Suprapubic skin (tissue), 4 donors: ENCODE measurements at regions not wholly inside any gene's neighbourhood (a gene's known extent, or its start where the extent isn't known, plus 50 kb on each side); places are given as distances from the start of the nearest gene placed in this dataset.

ENCODE experiments used
- DNase-seq, 2 donors: peaks; one replicate each; pipeline ENCODE4 v3.0.0-alpha.2; 2019; ENCODE audit warnings: low spot score in 2 of 2
- H3K27ac ChIP-seq: fragments of 200-600 bp; sonication (generic); one replicate; pipeline ENCODE4 v1.5.1; 2019
- H3K27me3 ChIP-seq: fragments of 200-600 bp; sonication (generic); one replicate; pipeline ENCODE4 v1.5.1; 2019
- H3K36me3 ChIP-seq: fragments of 200-600 bp; sonication (generic); one replicate; pipeline ENCODE4 v1.5.1; 2019
- H3K4me1 ChIP-seq: fragments of 200-600 bp; sonication (generic); one replicate; pipeline ENCODE4 v1.5.1; 2019
- H3K4me3 ChIP-seq: fragments of 200-600 bp; sonication (generic); one replicate; pipeline ENCODE4 v1.5.1; 2019; ENCODE audit warnings: mild to moderate bottlenecking
- H3K9me3 ChIP-seq: fragments of 200-600 bp; sonication (generic); one replicate; pipeline ENCODE4 v1.5.1; 2019
- CTCF ChIP-seq, 2 donors: fragments of 200-600 bp in 1 of 2; fragments of 450-650 bp in 1 of 2; sonication (generic) in 1 of 2; IDR thresholded peaks; one replicate each; pipeline ENCODE4 v1.5.1; 2016 to 2019; ENCODE audit warnings: antibody characterized with exemption in 2 of 2, mild to moderate bottlenecking in 1 of 2, moderate library complexity in 1 of 2
- EP300 ChIP-seq: sonication (generic); formaldehyde crosslinking; IDR thresholded peaks from one replicate; pipeline ENCODE4 v1.6.1; 2017; ENCODE audit warnings: antibody characterized with exemption
- POLR2A ChIP-seq, 2 donors: fragments of 450-650 bp; IDR thresholded peaks; one replicate each; pipeline ENCODE4 v1.6.1; 2017; ENCODE audit warnings: antibody characterized with exemption in 2 of 2, mild to moderate bottlenecking in 2 of 2, moderate library complexity in 2 of 2
- POLR2AphosphoS5 ChIP-seq, 3 donors: sonication (generic); formaldehyde crosslinking; IDR thresholded peaks; one replicate each; pipeline ENCODE4 v1.6.1; 2017; ENCODE audit warnings: antibody characterized with exemption in 3 of 3
- WGBS: methylation state at CpG from one replicate; pipeline ENCODE4 v1.1.5; 2018; 5-methylcytosine and 5-hydroxymethylcytosine counted together

- H3K4me3 ChIP-seq: no peak overlapping the region
- WGBS: 70% methylated on average over 5 of the region's 5 CpGs
- H3K27me3 ChIP-seq: no peaks in the 10 kb centered on the region
Observed at GRCh38 chr12:17411662-17412061, 678.3 kb downstream of the RERGL start.

GRCh38 chr12:17388679-17389078 is 701.3 kb downstream of the RERGL start:
- WGBS: 89% methylated on average over 4 of the region's 4 CpGs
- Histone ChIP-seq H3K27me3 (no peaks in the 10 kb centered on the region), H3K4me3 (no peak overlapping the region), H3K36me3 (no peaks in the 10 kb centered on the region), H3K27ac (no peak overlapping the region), H3K9me3 (no peaks in the 10 kb centered on the region), H3K4me1 (no peaks in the 10 kb centered on the region)
- no peak for DNase-seq
- no peak for TF ChIP-seq POLR2A (IDR thresholded peaks at IDR 0.05)
- TF ChIP-seq POLR2AphosphoS5 (IDR thresholded peaks at IDR 0.05): no peak
- TF ChIP-seq CTCF (IDR thresholded peaks at IDR 0.05): no peak
- TF ChIP-seq EP300: no peak

More at GRCh38 chr12:17411662-17412061, 678.3 kb downstream of the RERGL start:
- Histone ChIP-seq H3K9me3 (peaks cover 8% of the 10 kb centered on the region), H3K4me1 (no peaks in the 10 kb centered on the region), H3K27ac (no peak overlapping the region), H3K36me3 (no peaks in the 10 kb centered on the region)
- TF ChIP-seq POLR2AphosphoS5 (IDR thresholded peaks at IDR 0.05): no peak
- no peak for TF ChIP-seq POLR2A (IDR thresholded peaks at IDR 0.05)
- TF ChIP-seq EP300: no peak
- no peak for TF ChIP-seq CTCF (IDR thresholded peaks at IDR 0.05)
- no peak for DNase-seq

- H3K4me1 ChIP-seq: no peaks in the 10 kb centered on the region
- DNase-seq: no peak
- 73% methylated on average over 3 of the region's 3 CpGs for WGBS
- no peaks in the 10 kb centered on the region for H3K36me3 ChIP-seq
- TF ChIP-seq CTCF (IDR thresholded peaks at IDR 0.05) (no peak), POLR2A (IDR thresholded peaks at IDR 0.05) (no peak), POLR2AphosphoS5 (IDR thresholded peaks at IDR 0.05) (no peak), EP300 (no peak)
- H3K4me3 ChIP-seq: no peak overlapping the region
- H3K9me3 ChIP-seq: no peaks in the 10 kb centered on the region
- H3K27me3 ChIP-seq: no peaks in the 10 kb centered on the region
- no peak overlapping the region for H3K27ac ChIP-seq
Observed at GRCh38 chr12:17383321-17383720, 706.7 kb downstream of the RERGL start.

- no peak overlapping the region for H3K27ac ChIP-seq
- no peaks in the 10 kb centered on the region for H3K4me1 ChIP-seq
- 68% methylated on average over 2 of the region's 2 CpGs for WGBS
- H3K36me3 ChIP-seq: no peaks in the 10 kb centered on the region
- H3K27me3 ChIP-seq: no peaks in the 10 kb centered on the region
- DNase-seq: no peak
- no peak for TF ChIP-seq POLR2A (IDR thresholded peaks at IDR 0.05)
- no peak for TF ChIP-seq EP300
- no peak for TF ChIP-seq CTCF (IDR thresholded peaks at IDR 0.05)
- TF ChIP-seq POLR2AphosphoS5 (IDR thresholded peaks at IDR 0.05): no peak
- no peak overlapping the region for H3K4me3 ChIP-seq
- H3K9me3 ChIP-seq: no peaks in the 10 kb centered on the region
Observed at GRCh38 chr12:17381211-17381610, 708.8 kb downstream of the RERGL start.

GRCh38 chr12:17372508-17372907 is 717.5 kb downstream of the RERGL start:
- no peaks in the 10 kb centered on the region for H3K27me3 ChIP-seq
- no peak overlapping the region for H3K4me3 ChIP-seq
- H3K27ac ChIP-seq: no peak overlapping the region
- no peak for DNase-seq
- WGBS: 17% methylated on average over 1 of the region's 1 CpG
- H3K36me3 ChIP-seq: no peaks in the 10 kb centered on the region
- peaks cover 3% of the 10 kb centered on the region for H3K9me3 ChIP-seq
- TF ChIP-seq EP300 (no peak), POLR2A (IDR thresholded peaks at IDR 0.05) (no peak)
- no peaks in the 10 kb centered on the region for H3K4me1 ChIP-seq
